ENCODE measurements at regions not wholly inside any gene's neighbourhood (a gene's known extent, or its start where the extent isn't known, plus 50 kb on each side); places are given as distances from the start of the nearest gene placed in this dataset.

DNA sequence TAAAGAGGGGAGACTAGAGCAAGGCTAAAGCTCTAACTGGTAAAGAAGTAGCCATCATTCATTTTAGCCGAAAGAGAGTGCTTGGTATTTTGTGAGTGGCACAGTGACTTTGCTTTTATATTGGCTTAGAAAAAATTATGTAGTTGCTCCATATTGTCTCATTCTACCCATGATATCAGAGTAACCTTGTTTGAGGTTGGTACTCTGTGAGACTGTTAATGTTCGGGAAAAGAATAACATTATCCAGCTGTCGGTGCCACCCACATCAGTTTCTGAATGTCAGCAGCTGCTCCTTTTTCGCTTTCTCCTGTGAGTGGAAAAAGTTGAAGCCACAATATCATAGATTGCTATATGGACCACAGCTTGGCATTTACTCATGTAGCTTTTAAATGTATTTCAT is 376.4 kb upstream of the KCNN2 start:
- TF ChIP-seq, protein P1, sequence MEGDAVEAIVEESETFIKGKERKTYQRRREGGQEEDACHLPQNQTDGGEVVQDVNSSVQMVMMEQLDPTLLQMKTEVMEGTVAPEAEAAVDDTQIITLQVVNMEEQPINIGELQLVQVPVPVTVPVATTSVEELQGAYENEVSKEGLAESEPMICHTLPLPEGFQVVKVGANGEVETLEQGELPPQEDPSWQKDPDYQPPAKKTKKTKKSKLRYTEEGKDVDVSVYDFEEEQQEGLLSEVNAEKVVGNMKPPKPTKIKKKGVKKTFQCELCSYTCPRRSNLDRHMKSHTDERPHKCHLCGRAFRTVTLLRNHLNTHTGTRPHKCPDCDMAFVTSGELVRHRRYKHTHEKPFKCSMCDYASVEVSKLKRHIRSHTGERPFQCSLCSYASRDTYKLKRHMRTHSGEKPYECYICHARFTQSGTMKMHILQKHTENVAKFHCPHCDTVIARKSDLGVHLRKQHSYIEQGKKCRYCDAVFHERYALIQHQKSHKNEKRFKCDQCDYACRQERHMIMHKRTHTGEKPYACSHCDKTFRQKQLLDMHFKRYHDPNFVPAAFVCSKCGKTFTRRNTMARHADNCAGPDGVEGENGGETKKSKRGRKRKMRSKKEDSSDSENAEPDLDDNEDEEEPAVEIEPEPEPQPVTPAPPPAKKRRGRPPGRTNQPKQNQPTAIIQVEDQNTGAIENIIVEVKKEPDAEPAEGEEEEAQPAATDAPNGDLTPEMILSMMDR (IDR thresholded peaks at IDR 0.05; ENCODE audit: insufficient read depth, low read length) = no peak
- no peak for TF ChIP-seq POLR2AphosphoS5 (IDR thresholded peaks at IDR 0.05; ENCODE audit: low read depth)
- TF ChIP-seq GABPA (IDR thresholded peaks at IDR 0.05; ENCODE audit: low read depth) = no peak
- TF ChIP-seq, protein P2, sequence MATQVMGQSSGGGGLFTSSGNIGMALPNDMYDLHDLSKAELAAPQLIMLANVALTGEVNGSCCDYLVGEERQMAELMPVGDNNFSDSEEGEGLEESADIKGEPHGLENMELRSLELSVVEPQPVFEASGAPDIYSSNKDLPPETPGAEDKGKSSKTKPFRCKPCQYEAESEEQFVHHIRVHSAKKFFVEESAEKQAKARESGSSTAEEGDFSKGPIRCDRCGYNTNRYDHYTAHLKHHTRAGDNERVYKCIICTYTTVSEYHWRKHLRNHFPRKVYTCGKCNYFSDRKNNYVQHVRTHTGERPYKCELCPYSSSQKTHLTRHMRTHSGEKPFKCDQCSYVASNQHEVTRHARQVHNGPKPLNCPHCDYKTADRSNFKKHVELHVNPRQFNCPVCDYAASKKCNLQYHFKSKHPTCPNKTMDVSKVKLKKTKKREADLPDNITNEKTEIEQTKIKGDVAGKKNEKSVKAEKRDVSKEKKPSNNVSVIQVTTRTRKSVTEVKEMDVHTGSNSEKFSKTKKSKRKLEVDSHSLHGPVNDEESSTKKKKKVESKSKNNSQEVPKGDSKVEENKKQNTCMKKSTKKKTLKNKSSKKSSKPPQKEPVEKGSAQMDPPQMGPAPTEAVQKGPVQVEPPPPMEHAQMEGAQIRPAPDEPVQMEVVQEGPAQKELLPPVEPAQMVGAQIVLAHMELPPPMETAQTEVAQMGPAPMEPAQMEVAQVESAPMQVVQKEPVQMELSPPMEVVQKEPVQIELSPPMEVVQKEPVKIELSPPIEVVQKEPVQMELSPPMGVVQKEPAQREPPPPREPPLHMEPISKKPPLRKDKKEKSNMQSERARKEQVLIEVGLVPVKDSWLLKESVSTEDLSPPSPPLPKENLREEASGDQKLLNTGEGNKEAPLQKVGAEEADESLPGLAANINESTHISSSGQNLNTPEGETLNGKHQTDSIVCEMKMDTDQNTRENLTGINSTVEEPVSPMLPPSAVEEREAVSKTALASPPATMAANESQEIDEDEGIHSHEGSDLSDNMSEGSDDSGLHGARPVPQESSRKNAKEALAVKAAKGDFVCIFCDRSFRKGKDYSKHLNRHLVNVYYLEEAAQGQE (IDR thresholded peaks at IDR 0.05; ENCODE audit: insufficient replicate concordance, low read depth) = no peak
- no peak for TF ChIP-seq SPI1 (IDR thresholded peaks at IDR 0.05; ENCODE audit: borderline replicate concordance, low read depth)

All from HL-60 (cell line).